Fibroblast of the aortic adventitia (primary cell): ENCODE measurements at regions not wholly inside any gene's neighbourhood (a gene's known extent, or its start where the extent isn't known, plus 50 kb on each side); places are given as distances from the start of the nearest gene placed in this dataset.
A peak's percentile ranks its signal among the peaks of the same experiment; 100 is the strongest.

Experiments
- DNase-seq: peaks from one replicate; pipeline ENCODE4 v3.0.0-alpha.2; 2010; ENCODE audit warnings: low read depth
- H3K4me3 ChIP-seq: 2 replicates; pipeline ENCODE4 v1.5.1; 2011; ENCODE audit warnings: low read depth, mild to moderate bottlenecking, control low read depth, low read length, moderate library complexity
- TF ChIP-seq, protein P1 (sequence below): IDR thresholded peaks from 2 replicates; pipeline ENCODE4 v1.5.1; 2011; ENCODE audit warnings: mild to moderate bottlenecking, low read length, control low read depth, inconsistent platforms; ENCODE audit not compliant: insufficient read depth

GRCh38 chrX:131727778-131728177, 183.9 kb downstream of the OR13H1 start:
- H3K4me3 ChIP-seq, result no peak overlapping the region
- TF ChIP-seq, protein P1, sequence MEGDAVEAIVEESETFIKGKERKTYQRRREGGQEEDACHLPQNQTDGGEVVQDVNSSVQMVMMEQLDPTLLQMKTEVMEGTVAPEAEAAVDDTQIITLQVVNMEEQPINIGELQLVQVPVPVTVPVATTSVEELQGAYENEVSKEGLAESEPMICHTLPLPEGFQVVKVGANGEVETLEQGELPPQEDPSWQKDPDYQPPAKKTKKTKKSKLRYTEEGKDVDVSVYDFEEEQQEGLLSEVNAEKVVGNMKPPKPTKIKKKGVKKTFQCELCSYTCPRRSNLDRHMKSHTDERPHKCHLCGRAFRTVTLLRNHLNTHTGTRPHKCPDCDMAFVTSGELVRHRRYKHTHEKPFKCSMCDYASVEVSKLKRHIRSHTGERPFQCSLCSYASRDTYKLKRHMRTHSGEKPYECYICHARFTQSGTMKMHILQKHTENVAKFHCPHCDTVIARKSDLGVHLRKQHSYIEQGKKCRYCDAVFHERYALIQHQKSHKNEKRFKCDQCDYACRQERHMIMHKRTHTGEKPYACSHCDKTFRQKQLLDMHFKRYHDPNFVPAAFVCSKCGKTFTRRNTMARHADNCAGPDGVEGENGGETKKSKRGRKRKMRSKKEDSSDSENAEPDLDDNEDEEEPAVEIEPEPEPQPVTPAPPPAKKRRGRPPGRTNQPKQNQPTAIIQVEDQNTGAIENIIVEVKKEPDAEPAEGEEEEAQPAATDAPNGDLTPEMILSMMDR, result no peak
- DNase-seq, result no peak

DNA sequence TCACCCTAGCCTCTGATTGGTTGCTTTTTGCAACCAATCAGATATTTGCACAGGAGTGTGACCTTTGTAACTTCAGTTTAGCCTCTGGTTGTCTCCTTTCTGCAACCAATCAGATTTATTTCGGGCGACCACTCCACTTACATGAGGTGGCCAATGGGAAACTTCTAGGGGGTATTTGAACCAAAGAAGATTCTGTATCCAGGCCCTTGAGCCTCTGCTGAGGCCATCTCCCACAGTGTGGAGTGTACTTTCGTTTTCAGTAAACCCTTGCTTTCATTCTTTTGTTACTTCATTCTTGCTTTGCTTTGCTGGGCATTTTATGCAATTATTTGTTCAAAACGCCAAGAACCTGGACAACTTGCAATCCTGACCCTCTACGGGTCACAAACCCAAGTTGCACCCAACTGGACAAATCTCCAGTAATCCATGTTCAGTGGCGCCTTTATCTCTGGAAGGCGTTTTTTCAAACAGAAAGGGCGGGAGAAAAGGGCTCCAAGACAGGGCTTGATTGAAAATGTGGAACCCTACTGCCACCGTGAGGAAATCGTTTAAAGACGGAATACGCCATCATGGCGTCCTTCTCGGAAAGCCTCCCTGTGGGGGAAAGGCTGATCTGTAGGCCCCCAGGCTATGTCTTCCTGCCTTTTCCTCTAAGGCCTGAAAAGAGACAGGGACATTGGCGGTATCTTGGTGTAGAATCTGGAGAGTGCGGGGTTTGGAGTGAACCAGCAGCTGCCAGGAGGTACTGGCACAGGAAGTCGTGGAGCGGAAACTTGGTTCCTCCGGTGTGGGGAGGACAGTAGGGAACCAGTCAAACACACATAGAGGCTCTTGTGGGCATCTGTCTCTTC, 184.6 kb downstream of the OR13H1 start:
- H3K4me3 ChIP-seq, result peak overlapping the region; percentile 62
- TF ChIP-seq, protein P1, result peak; percentile 40
- peak; percentile 96 for DNase-seq

- H3K4me3 ChIP-seq, result peak overlapping the region; percentile 62
- peak; percentile 94 for DNase-seq
- TF ChIP-seq, protein P1, result peak; percentile 30
Measured at GRCh38 chrX:131729295-131729694, 185.4 kb downstream of the OR13H1 start.

DNA sequence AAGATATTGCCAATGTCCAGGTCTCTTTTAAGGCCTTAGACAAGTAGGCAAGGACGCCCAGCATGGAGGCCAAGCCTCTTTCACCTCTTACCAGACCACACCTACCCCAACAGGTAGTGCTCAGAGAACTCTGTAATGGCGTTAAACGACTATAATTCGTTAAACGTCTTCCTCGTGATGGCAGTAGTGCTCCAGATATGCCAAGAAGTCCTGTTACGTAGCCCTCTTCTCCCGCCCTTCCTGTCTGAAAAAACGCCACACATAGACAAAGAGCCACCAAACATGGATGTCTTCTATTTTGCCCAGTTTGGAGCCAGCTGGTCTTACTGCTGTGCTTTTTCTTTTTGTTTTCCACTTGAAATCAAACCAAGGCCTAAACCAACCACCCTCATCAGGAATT, 190.7 kb downstream of the OR13H1 start:
- peak; percentile 95 for DNase-seq
- TF ChIP-seq, protein P1, result peak; percentile 17
- peak overlapping the region; percentile 23 for H3K4me3 ChIP-seq

DNA sequence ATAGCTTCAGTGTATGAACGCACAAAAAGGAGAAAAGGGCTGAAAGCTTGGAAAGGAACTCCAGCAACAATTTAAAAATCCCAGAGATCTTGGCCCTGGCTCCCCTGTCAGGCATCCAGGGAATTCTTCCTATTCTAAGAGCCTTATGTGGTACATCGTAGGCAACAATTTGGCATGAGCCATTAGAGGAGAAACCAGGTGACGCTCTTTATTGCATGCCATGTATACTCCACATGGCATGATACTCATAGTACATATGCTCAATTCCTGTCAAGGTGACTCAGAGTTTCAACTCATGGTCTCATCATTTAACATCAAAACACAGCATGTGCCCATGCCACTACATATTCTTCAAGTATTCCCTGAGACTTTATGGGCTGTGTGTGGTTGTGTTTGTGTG, 191.3 kb downstream of the OR13H1 start:
- H3K4me3 ChIP-seq, result peak overlapping the region; percentile 23
- TF ChIP-seq, protein P1, result no peak
- no peak for DNase-seq

DNA sequence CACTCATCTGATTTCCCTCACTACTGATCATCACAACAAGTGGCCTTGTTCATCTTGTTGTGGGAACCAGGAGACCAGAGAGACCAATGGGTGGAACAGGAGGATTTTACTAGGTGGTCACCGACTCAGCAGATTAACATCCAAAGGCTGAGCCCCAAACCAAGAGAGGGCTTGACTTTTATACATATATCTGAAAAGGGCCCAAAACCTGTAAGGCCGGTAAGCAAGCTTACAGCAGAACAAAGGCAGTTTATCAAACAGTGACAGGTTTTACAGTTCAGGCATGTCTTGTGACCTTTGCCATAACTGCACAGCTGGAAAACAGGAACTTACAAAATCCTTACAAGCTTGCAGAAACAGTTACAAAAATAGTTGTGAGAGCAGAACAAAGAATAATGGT, 195.9 kb downstream of the OR13H1 start:
- TF ChIP-seq, protein P1, result no peak
- H3K4me3 ChIP-seq, result no peak overlapping the region
- DNase-seq, result no peak

DNA sequence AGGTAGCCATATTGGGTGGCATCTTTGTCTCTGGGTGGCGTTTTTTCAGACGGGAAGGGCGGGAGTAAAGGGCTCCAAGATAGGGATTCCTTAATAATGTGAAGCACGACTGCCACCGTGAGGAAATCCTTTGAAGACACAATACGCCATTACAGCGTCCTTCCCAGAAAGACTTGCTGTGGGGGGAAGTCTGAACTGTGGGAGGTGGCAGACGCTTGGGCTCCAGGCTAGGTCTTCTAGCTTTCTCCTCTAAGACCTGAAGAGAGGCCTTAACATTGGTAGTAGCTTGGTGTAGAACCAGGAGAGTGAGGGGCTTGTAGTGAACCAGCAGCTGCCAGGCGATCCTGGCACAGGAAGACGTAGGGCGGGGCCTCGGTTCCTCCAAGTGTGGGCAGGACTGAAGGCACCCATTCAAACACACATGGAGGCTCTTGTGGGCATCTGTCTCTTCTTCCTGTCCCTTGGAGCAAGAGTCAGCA, 197.3 kb downstream of the OR13H1 start:
- TF ChIP-seq, protein P1, result peak; percentile 35
- DNase-seq, result peak; percentile 92
- H3K4me3 ChIP-seq, result peak overlapping the region; percentile 62
